Lower leg skin (tissue), 4 donors: ENCODE measurements at regions not wholly inside any gene's neighbourhood (a gene's known extent, or its start where the extent isn't known, plus 50 kb on each side); places are given as distances from the start of the nearest gene placed in this dataset.
"Not testable (repeated sequence)": the region's sequence is repeated elsewhere in the genome, so short reads cannot be mapped to it uniquely, and the experiment has no call there.

ENCODE experiments used
- DNase-seq, 2 donors: peaks; one replicate each; pipeline ENCODE4 v3.0.0-alpha.2; 2019; ENCODE audit warnings: low spot score in 2 of 2
- H3K4me3 ChIP-seq: fragments of 200-600 bp; sonication (generic); 2 replicates; pipeline ENCODE4 v1.5.1; 2017; ENCODE audit warnings: mild to moderate bottlenecking, low read depth; ENCODE audit not compliant: poor library complexity, severe bottlenecking
- CTCF ChIP-seq, 3 donors: fragments of 450-650 bp; IDR thresholded peaks; one replicate each; pipeline ENCODE4 v1.5.1; 2016; ENCODE audit warnings: antibody characterized with exemption in 3 of 3, mild to moderate bottlenecking in 3 of 3, moderate library complexity in 2 of 3
- POLR2A ChIP-seq, 2 donors: fragments of 450-650 bp; IDR thresholded peaks; one replicate each; pipeline ENCODE4 v1.6.1; 2016 to 2017; ENCODE audit warnings: antibody characterized with exemption in 2 of 2, mild to moderate bottlenecking in 1 of 2, moderate library complexity in 1 of 2
- WGBS, 2 donors: methylation state at CpG; one replicate each; pipeline ENCODE4 v1.1.5; 2018; 5-methylcytosine and 5-hydroxymethylcytosine counted together
- intact Hi-C: fragments of 100-400 bp; cut with DNase I; formaldehyde crosslinking; loops from one replicate; pipeline ENCODE4 v1.15.0; 2023; ENCODE audit warnings: low total_unique reads

- DNase-seq = no peak
- WGBS, 2 donors = 87 to 89% methylated on average over 12 of the region's 12 CpGs
- intact Hi-C loops = no loop called here
- TF ChIP-seq CTCF (IDR thresholded peaks at IDR 0.05) (no peak), POLR2A (IDR thresholded peaks at IDR 0.05) (no peak)
- H3K4me3 ChIP-seq = no peak overlapping the region
Measured at GRCh38 chr19:28614634-28615545, 598.1 kb downstream of the UQCRFS1 start.

GRCh38 chr19:28612275-28612769 is 600.6 kb downstream of the UQCRFS1 start:
- DNase-seq = no peak
- WGBS, 2 donors = 82 to 92% methylated on average over 8 of the region's 8 CpGs
- TF ChIP-seq POLR2A (IDR thresholded peaks at IDR 0.05) = no peak
- no peak overlapping the region for H3K4me3 ChIP-seq
- intact Hi-C loops = no loop called here

GRCh38 chr19:28611227-28611914 is 601.6 kb downstream of the UQCRFS1 start:
- WGBS, 2 donors = 74 to 77% methylated on average over 8 of the region's 8 CpGs
- DNase-seq, intact Hi-C loops, H3K4me3 ChIP-seq: not testable (repeated sequence)

- H3K4me3 ChIP-seq = no peak overlapping the region
- no peak for DNase-seq
- intact Hi-C loops = no loop called here
- WGBS, 2 donors = 83 to 86% methylated on average over 6 of the region's 6 CpGs
- TF ChIP-seq POLR2A (IDR thresholded peaks at IDR 0.05) (no peak), CTCF (IDR thresholded peaks at IDR 0.05) (no peak)
Measured at GRCh38 chr19:28610731-28611130, 602.2 kb downstream of the UQCRFS1 start.

GRCh38 chr19:28609944-28610343 is 603.0 kb downstream of the UQCRFS1 start:
- 91 to 92% methylated on average over 5 of the region's 5 CpGs for WGBS, 2 donors
- no peak for DNase-seq
- intact Hi-C loops = no loop called here
- TF ChIP-seq CTCF (IDR thresholded peaks at IDR 0.05) = no peak
- H3K4me3 ChIP-seq = no peak overlapping the region

- intact Hi-C loops = no loop called here
- TF ChIP-seq POLR2A (IDR thresholded peaks at IDR 0.05) = no peak
- TF ChIP-seq CTCF (IDR thresholded peaks at IDR 0.05) = no peak
- H3K4me3 ChIP-seq = no peak overlapping the region
- no peak for DNase-seq
- 88 to 92% methylated on average over 8 of the region's 8 CpGs for WGBS, 2 donors
Measured at GRCh38 chr19:28609091-28609755, 603.7 kb downstream of the UQCRFS1 start.
